Brain pericyte (primary cell): ENCODE measurements at regions not wholly inside any gene's neighbourhood (a gene's known extent, or its start where the extent isn't known, plus 50 kb on each side); places are given as distances from the start of the nearest gene placed in this dataset.
A peak's percentile ranks its signal among the peaks of the same experiment; 100 is the strongest.

Source experiments
- DNase-seq: peaks from one replicate; pipeline ENCODE4 v3.0.0-alpha.2; 2012; ENCODE audit warnings: low read depth, low spot score

DNA sequence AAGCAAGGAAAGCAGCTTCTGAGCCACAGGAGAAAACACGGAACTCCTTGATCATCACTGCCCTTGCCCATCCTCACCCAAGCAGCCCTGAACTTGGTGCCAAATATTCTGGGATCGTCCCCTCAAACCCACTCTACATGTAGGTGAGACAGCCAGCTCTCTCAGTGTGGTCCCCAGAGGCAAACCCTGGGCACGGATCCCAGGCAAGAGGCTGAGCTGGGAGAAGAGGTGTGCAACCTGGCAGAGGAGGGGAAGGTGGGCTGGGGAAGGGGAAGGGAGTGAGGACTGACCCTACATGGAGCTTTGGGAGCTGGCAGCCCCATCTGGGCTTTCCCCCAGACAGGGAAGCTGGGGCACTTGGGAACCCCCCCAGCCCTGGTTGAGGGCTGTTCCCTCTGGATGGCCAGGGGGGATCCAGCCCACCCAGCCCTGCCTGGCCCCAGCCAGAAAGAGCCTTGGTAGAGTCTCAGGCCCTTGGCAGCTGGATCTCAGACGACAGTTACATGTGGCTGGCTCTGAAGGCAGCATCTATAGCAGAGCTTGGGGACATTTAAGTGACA, 186.2 kb upstream of the CST7 start:
- DNase-seq: no peak

DNA sequence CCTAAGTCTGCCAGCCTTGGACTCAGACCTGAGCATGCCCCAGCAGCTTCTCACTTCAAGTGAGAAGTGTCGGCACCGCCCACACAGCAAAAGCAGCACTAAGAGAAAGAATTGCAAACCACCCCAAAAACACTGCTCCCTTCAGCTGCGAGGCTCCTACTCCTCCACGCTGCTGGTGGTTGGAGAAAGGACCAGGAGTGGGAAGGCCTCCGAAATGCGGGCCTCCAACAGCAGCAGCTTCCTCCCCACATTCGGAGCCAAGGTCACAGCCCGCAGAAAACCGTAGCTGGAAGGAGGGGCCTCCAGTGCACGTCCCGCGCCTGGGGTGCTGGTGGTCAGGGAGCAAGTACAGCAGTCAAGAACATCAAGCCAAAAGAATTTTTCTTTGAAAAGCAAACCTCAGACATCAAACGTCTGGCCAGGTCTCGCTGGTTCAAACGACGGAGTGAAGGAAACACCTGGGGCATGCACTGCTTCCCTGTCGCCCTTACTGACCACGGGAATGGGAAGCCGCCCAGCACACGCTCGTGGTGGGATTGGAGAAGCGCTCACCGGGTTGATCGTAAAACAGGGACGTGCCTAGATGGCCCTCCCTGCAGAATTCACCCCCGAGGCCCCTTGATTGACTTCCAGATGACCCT, 185.6 kb upstream of the CST7 start:
- no peak for DNase-seq

GRCh38 chr20:24764027-24764793, 184.9 kb upstream of the CST7 start:
- DNase-seq: no peak

GRCh38 chr20:24764794-24765202, 184.3 kb upstream of the CST7 start:
- DNase-seq: no peak

- DNase-seq: no peak
These were observed 183.5 kb upstream of the CST7 start for GRCh38 chr20:24765316-24766142.

GRCh38 chr20:24766143-24766527, 182.9 kb upstream of the CST7 start:
- DNase-seq: no peak

GRCh38 chr20:24766826-24767622, 182.0 kb upstream of the CST7 start:
- no peak for DNase-seq

DNA sequence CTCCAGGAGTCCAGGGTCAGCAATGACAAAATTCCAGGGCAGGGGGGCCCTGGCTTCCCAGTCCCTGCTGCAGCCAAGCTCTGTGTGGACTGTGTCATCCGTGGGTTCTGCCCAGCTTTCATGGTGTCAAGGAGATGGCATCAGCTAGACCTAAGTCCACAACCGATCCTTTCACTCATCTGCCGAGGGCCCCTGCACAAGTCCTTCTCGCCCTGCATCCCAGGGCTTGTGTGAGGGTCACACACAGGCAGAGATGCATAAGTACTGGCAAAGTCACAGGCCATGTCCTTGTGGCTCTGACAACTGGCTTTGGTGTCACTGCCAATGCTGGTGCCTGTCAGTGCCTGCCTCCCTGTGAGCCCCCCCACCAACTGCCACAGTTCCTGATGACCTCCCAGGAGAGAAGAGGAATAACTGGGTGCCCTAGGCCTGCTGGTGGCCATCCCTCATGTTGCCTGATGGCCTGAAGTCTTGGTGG, 181.4 kb upstream of the CST7 start:
- no peak for DNase-seq

- DNase-seq: no peak
These were observed 180.8 kb upstream of the CST7 start for GRCh38 chr20:24768201-24768636.

DNA sequence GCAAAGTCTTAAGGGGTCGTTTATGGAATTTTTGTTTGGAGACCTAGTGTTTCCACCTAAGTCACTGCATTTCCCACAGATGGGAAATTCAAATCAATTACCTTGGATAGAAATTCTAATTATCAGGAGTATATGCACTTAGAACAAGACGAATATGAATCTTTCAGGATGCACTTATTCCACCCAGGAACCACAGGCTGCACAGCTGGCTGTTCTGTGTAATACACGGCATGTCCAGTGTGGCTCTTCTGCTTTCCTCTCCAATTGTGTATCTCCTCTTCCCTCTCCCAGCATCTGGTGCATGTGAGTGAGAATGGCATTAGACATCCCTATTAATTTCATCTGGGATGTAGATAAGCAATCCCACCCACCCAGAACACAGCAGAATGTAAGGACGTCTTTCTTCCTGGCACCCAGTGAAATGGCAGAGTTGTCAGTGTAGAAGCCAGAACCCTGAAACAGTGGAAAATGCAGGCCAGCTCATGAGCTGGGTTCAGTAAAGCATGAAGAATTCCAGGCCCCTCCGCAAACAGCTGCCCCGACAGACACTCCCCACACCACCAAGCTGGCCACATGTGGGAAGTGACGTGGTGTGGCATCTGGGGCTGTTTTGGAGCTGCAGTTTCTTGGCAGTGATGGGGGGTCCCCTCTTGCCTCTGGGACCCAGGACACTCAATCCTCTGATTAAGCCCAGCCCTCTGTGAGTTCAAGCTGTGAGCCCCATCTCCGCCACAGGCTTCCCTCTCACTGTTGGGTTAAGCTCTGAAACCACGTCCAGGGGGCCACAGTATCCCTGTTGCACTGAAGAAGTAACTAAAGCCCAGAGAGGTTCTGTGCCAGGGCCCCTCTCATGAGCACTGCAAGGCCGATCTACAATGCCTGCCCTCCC, 180.1 kb upstream of the CST7 start:
- no peak for DNase-seq

- DNase-seq: no peak
These were observed 179.0 kb upstream of the CST7 start for GRCh38 chr20:24769878-24770627.

GRCh38 chr20:24770628-24771541, 178.2 kb upstream of the CST7 start:
- no peak for DNase-seq

- no peak for DNase-seq
These were observed 177.5 kb upstream of the CST7 start for GRCh38 chr20:24771542-24772061.

GRCh38 chr20:24772667-24773066, 176.4 kb upstream of the CST7 start:
- no peak for DNase-seq

GRCh38 chr20:24773168-24773567, 175.9 kb upstream of the CST7 start:
- DNase-seq: no peak

- DNase-seq: peak; percentile 55
These were observed 175.3 kb upstream of the CST7 start for GRCh38 chr20:24773751-24774201.

GRCh38 chr20:24775966-24776365, 173.1 kb upstream of the CST7 start:
- DNase-seq: no peak

DNA sequence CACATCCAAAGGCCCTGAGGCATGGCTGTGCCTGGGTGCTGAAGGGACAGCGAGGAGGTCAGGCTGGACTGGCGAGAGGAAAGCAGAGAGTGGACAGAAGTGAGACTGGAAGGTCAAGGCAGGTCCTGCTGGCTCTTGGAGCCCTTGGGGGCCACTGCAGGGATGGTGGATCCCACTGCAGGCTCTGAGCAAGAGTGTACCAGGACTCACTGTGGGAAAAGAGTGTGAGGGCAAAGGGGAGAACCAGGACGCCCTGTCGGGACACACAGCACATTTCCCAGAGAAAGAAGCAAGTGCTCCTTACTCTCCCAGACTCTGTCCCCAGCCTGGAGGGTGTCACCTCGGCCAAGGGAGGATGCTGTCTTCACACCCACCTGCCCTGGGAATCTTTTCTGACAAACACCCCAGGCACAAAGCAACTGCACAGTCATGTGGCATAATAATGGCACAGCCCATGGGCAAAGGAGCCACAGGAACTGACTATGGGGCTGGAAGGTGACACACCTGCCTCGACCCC, 172.3 kb upstream of the CST7 start:
- no peak for DNase-seq
